B cell (primary cell): ENCODE measurements at regions not wholly inside any gene's neighbourhood (a gene's known extent, or its start where the extent isn't known, plus 50 kb on each side); places are given as distances from the start of the nearest gene placed in this dataset.

ENCODE experiments used
- EZH2 ChIP-seq: IDR thresholded peaks from 2 replicates; pipeline ENCODE4 v1.6.1; 2012; ENCODE audit warnings: borderline replicate concordance, low read depth, mild to moderate bottlenecking, moderate library complexity, low read length; ENCODE audit not compliant: insufficient read depth, poor library complexity, severe bottlenecking
- TF ChIP-seq, protein P1 (sequence below): fragments of 200-600 bp; IDR thresholded peaks from one replicate; pipeline ENCODE4 v1.8.0; 2022; ENCODE audit warnings: antibody characterized with exemption, mild to moderate bottlenecking

DNA sequence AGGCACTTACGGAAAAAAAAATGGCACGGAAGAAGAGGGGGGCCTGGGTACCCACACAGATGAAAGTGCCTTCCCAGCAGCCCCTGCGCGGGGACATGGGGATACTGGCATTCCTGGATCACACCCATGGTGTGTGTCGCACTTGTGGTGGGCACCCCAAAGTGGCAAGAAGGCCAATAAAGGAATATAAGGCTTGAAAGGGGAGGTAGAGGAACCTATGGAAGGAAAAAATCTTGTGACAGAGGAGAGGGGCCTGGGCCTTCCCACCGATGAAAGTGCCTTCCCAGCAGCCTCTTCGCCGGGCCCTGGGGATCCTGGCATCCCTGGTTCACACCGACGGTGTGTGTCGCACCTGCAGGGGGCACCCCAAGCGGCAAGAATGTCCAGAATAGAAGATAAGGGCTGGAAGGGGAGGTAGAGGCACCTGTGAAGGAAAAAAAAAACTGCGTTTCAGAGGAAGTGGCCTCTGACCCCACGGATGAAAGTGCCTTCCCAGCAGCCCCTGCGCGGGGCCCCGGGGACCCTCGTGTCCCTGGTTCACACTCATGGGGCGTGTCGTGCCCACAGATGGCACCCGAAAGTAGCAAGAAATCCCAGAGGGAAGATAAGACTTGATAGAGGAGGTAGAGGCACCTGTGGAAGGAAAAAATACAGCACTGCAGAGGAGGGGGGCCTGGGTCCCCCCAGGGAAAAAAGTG lies 284.0 kb downstream of the ALG10 start:
- TF ChIP-seq, protein P1, sequence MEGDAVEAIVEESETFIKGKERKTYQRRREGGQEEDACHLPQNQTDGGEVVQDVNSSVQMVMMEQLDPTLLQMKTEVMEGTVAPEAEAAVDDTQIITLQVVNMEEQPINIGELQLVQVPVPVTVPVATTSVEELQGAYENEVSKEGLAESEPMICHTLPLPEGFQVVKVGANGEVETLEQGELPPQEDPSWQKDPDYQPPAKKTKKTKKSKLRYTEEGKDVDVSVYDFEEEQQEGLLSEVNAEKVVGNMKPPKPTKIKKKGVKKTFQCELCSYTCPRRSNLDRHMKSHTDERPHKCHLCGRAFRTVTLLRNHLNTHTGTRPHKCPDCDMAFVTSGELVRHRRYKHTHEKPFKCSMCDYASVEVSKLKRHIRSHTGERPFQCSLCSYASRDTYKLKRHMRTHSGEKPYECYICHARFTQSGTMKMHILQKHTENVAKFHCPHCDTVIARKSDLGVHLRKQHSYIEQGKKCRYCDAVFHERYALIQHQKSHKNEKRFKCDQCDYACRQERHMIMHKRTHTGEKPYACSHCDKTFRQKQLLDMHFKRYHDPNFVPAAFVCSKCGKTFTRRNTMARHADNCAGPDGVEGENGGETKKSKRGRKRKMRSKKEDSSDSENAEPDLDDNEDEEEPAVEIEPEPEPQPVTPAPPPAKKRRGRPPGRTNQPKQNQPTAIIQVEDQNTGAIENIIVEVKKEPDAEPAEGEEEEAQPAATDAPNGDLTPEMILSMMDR: no peak
- TF ChIP-seq EZH2: no peak
